Stimulated activated naive CD4-positive, alpha-beta T cell (primary cell): ENCODE measurements at regions not wholly inside any gene's neighbourhood (a gene's known extent, or its start where the extent isn't known, plus 50 kb on each side); places are given as distances from the start of the nearest gene placed in this dataset.
A peak's percentile ranks its signal among the peaks of the same experiment; 100 is the strongest.

ENCODE experiments used
- DNase-seq, 6 experiments: peaks; one replicate each; lab custom pipeline; 2025; lab: John Stamatoyannopoulos, UW

- DNase-seq = no peak
Measured at GRCh38 chr20:63086421-63087235, 79.9 kb upstream of the BHLHE23 start.

GRCh38 chr20:63085151-63085861, 78.5 kb upstream of the BHLHE23 start:
- no peak for DNase-seq

GRCh38 chr20:63084563-63084927, 77.8 kb upstream of the BHLHE23 start:
- no peak for DNase-seq

- DNase-seq = no peak
Measured at GRCh38 chr20:63083831-63084562, 77.2 kb upstream of the BHLHE23 start.

- DNase-seq = no peak
Measured at GRCh38 chr20:63082939-63083735, 76.4 kb upstream of the BHLHE23 start.

- DNase-seq = peak in 4 of 6 experiments; percentile 4 to 16 (median 10)
Measured at GRCh38 chr20:63082308-63082938, 75.7 kb upstream of the BHLHE23 start.

GRCh38 chr20:63081831-63082230, 75.1 kb upstream of the BHLHE23 start:
- DNase-seq = no peak

GRCh38 chr20:63081351-63081750, 74.6 kb upstream of the BHLHE23 start:
- DNase-seq = no peak

GRCh38 chr20:63080811-63081210, 74.0 kb upstream of the BHLHE23 start:
- DNase-seq = no peak

- no peak for DNase-seq
Measured at GRCh38 chr20:63080411-63080810, 73.6 kb upstream of the BHLHE23 start.

GRCh38 chr20:63079971-63080370, 73.2 kb upstream of the BHLHE23 start:
- DNase-seq = no peak

GRCh38 chr20:63077705-63078104, 70.9 kb upstream of the BHLHE23 start:
- no peak for DNase-seq

GRCh38 chr20:63076421-63076820, 69.7 kb upstream of the BHLHE23 start:
- no peak for DNase-seq

- DNase-seq = no peak
Measured at GRCh38 chr20:63074631-63075030, 67.9 kb upstream of the BHLHE23 start.

GRCh38 chr20:63074182-63074581, 67.4 kb upstream of the BHLHE23 start:
- DNase-seq = no peak

- DNase-seq = no peak
Measured at GRCh38 chr20:63073738-63074065, 66.9 kb upstream of the BHLHE23 start.

GRCh38 chr20:63072991-63073737, 66.4 kb upstream of the BHLHE23 start:
- DNase-seq = no peak

GRCh38 chr20:63072231-63072791, 65.5 kb upstream of the BHLHE23 start:
- no peak for DNase-seq

- peak in 2 of 6 experiments; percentile 10 to 17 for DNase-seq
Measured at GRCh38 chr20:63071541-63072181, 64.9 kb upstream of the BHLHE23 start.
